IgD-negative memory B cell (primary cell): ENCODE measurements at regions not wholly inside any gene's neighbourhood (a gene's known extent, or its start where the extent isn't known, plus 50 kb on each side); places are given as distances from the start of the nearest gene placed in this dataset.
"Not testable (repeated sequence)": the region's sequence is repeated elsewhere in the genome, so short reads cannot be mapped to it uniquely, and the experiment has no call there.

Experiments used
- H3K27ac Mint-ChIP-seq, 3 donors: one replicate each; pipeline ENCODE4 v1.8.0; 2020 to 2022; ENCODE audit warnings: mild to moderate bottlenecking in 3 of 3, mixed read lengths in 3 of 3, moderate library complexity in 1 of 3
- H3K27me3 Mint-ChIP-seq: one replicate; pipeline ENCODE4 v1.8.0; 2021; ENCODE audit warnings: mixed read lengths
- H3K36me3 Mint-ChIP-seq: one replicate; pipeline ENCODE4 v1.8.0; 2020; ENCODE audit warnings: mild to moderate bottlenecking, mixed read lengths
- H3K4me1 Mint-ChIP-seq, 3 donors: one replicate each; pipeline ENCODE4 v1.8.0; 2020 to 2022; ENCODE audit warnings: mixed read lengths in 3 of 3, mild to moderate bottlenecking in 1 of 3
- H3K4me3 Mint-ChIP-seq, 4 donors: one replicate each; pipeline ENCODE4 v1.8.0; 2020 to 2022; ENCODE audit warnings: mild to moderate bottlenecking in 4 of 4, mixed read lengths in 4 of 4, moderate library complexity in 3 of 4
- H3K9me3 Mint-ChIP-seq, 3 donors: one replicate each; pipeline ENCODE4 v1.8.0; 2020 to 2021; ENCODE audit warnings: mixed read lengths in 3 of 3, mild to moderate bottlenecking in 1 of 3

- Mint-ChIP-seq H3K9me3 (peaks cover 0 to 2% (median 0%) of the 10 kb centered on the region in 3 donors), H3K4me3 (no peak overlapping the region), H3K27ac (no peak overlapping the region), H3K4me1 (no peaks in the 10 kb centered on the region), H3K36me3 (no peaks in the 10 kb centered on the region), H3K27me3 (no peaks in the 10 kb centered on the region)
These were observed 291.7 kb downstream of the USP46 start for GRCh38 chr4:52367282-52367830.

- no peak overlapping the region for H3K4me3 Mint-ChIP-seq
- H3K4me1 Mint-ChIP-seq, result no peaks in the 10 kb centered on the region
- H3K36me3 Mint-ChIP-seq, result no peaks in the 10 kb centered on the region
- no peaks in the 10 kb centered on the region for H3K27me3 Mint-ChIP-seq
- H3K27ac Mint-ChIP-seq, result no peak overlapping the region
- no peaks in the 10 kb centered on the region for H3K9me3 Mint-ChIP-seq
These were observed 290.2 kb downstream of the USP46 start for GRCh38 chr4:52368895-52369294.

- no peaks in the 10 kb centered on the region for H3K27me3 Mint-ChIP-seq
- no peaks in the 10 kb centered on the region for H3K36me3 Mint-ChIP-seq
- H3K27ac Mint-ChIP-seq, result no peak overlapping the region
- H3K4me3 Mint-ChIP-seq, result no peak overlapping the region
- H3K9me3 Mint-ChIP-seq, result no peaks in the 10 kb centered on the region
- H3K4me1 Mint-ChIP-seq, result no peaks in the 10 kb centered on the region
These were observed 289.5 kb downstream of the USP46 start for GRCh38 chr4:52369649-52370048.

- no peaks in the 10 kb centered on the region for H3K4me1 Mint-ChIP-seq
These were observed 288.5 kb downstream of the USP46 start for GRCh38 chr4:52370576-52370975.

GRCh38 chr4:52371841-52372240 is 287.3 kb downstream of the USP46 start:
- Mint-ChIP-seq H3K4me1 (no peaks in the 10 kb centered on the region), H3K36me3 (no peaks in the 10 kb centered on the region), H3K27ac (peak overlapping the region in 1 of 3 donors; percentile 31), H3K9me3 (no peaks in the 10 kb centered on the region), H3K4me3 (no peak overlapping the region), H3K27me3 (peaks cover 7% of the 10 kb centered on the region)

More at GRCh38 chr4:52370576-52370975, 288.5 kb downstream of the USP46 start:
- Mint-ChIP-seq H3K9me3 (no peaks in the 10 kb centered on the region), H3K27ac (no peak overlapping the region), H3K4me3 (no peak overlapping the region), H3K36me3 (no peaks in the 10 kb centered on the region), H3K27me3 (no peaks in the 10 kb centered on the region)

GRCh38 chr4:52372269-52372668 is 286.8 kb downstream of the USP46 start:
- Mint-ChIP-seq H3K4me1 (no peaks in the 10 kb centered on the region), H3K9me3 (no peaks in the 10 kb centered on the region), H3K27ac (peak overlapping the region in 1 of 3 donors; percentile 31), H3K27me3 (peaks cover 9% of the 10 kb centered on the region), H3K4me3 (no peak overlapping the region), H3K36me3 (no peaks in the 10 kb centered on the region)

- Mint-ChIP-seq H3K4me1 (no peaks in the 10 kb centered on the region), H3K27me3 (peaks cover 9% of the 10 kb centered on the region), H3K36me3 (no peaks in the 10 kb centered on the region), H3K27ac (no peak overlapping the region), H3K4me3 (no peak overlapping the region), H3K9me3 (no peaks in the 10 kb centered on the region)
These were observed 286.4 kb downstream of the USP46 start for GRCh38 chr4:52372747-52373146.

- Mint-ChIP-seq H3K36me3 (no peaks in the 10 kb centered on the region), H3K9me3 (no peaks in the 10 kb centered on the region), H3K27ac (no peak overlapping the region), H3K4me1 (no peaks in the 10 kb centered on the region), H3K27me3 (peaks cover 9% of the 10 kb centered on the region), H3K4me3 (no peak overlapping the region)
These were observed 285.5 kb downstream of the USP46 start for GRCh38 chr4:52373650-52374049.

GRCh38 chr4:52374877-52375276 is 284.2 kb downstream of the USP46 start:
- H3K9me3 Mint-ChIP-seq, result no peaks in the 10 kb centered on the region
- no peaks in the 10 kb centered on the region for H3K36me3 Mint-ChIP-seq
- no peak overlapping the region for H3K4me3 Mint-ChIP-seq
- H3K4me1 Mint-ChIP-seq, result no peaks in the 10 kb centered on the region
- peaks cover 11% of the 10 kb centered on the region for H3K27me3 Mint-ChIP-seq
- H3K27ac Mint-ChIP-seq, result no peak overlapping the region

- Mint-ChIP-seq H3K4me1 (no peaks in the 10 kb centered on the region), H3K36me3 (no peaks in the 10 kb centered on the region), H3K9me3 (no peaks in the 10 kb centered on the region), H3K27me3 (peaks cover 11% of the 10 kb centered on the region), H3K27ac (peak overlapping the region in 1 of 3 donors; percentile 52), H3K4me3 (peak overlapping the region in 1 of 4 donors; percentile 46)
These were observed 282.9 kb downstream of the USP46 start for GRCh38 chr4:52376132-52376704.

- Mint-ChIP-seq H3K36me3 (no peaks in the 10 kb centered on the region), H3K27me3 (peaks cover 13% of the 10 kb centered on the region), H3K4me1 (no peaks in the 10 kb centered on the region), H3K27ac (no peak overlapping the region), H3K9me3 (no peaks in the 10 kb centered on the region), H3K4me3 (no peak overlapping the region)
These were observed 281.5 kb downstream of the USP46 start for GRCh38 chr4:52377563-52377962.

- no peak overlapping the region for H3K27ac Mint-ChIP-seq
- H3K36me3 Mint-ChIP-seq, result peaks cover 2% of the 10 kb centered on the region
- H3K4me1 Mint-ChIP-seq, result no peaks in the 10 kb centered on the region
- H3K9me3 Mint-ChIP-seq, result peaks cover 2 to 12% (median 3%) of the 10 kb centered on the region in 3 donors
- no peak overlapping the region for H3K4me3 Mint-ChIP-seq
- H3K27me3 Mint-ChIP-seq, result peaks cover 4% of the 10 kb centered on the region
These were observed 251.6 kb downstream of the USP46 start for GRCh38 chr4:52407545-52407944.

- Mint-ChIP-seq H3K36me3 (peaks cover 2% of the 10 kb centered on the region), H3K9me3 (peaks cover 2 to 12% (median 3%) of the 10 kb centered on the region in 3 donors), H3K4me1 (no peaks in the 10 kb centered on the region), H3K27me3 (peaks cover 4% of the 10 kb centered on the region), H3K4me3 (no peak overlapping the region), H3K27ac (no peak overlapping the region)
These were observed 251.1 kb downstream of the USP46 start for GRCh38 chr4:52408032-52408431.

GRCh38 chr4:52408471-52408870 is 250.6 kb downstream of the USP46 start:
- peaks cover 2% of the 10 kb centered on the region for H3K36me3 Mint-ChIP-seq
- H3K27ac Mint-ChIP-seq, result no peak overlapping the region
- H3K27me3 Mint-ChIP-seq, result peaks cover 4% of the 10 kb centered on the region
- peaks cover 2 to 12% (median 3%) of the 10 kb centered on the region in 3 donors for H3K9me3 Mint-ChIP-seq
- H3K4me1 Mint-ChIP-seq, result no peaks in the 10 kb centered on the region
- H3K4me3 Mint-ChIP-seq, result no peak overlapping the region

- H3K9me3 Mint-ChIP-seq, result peaks cover 2 to 12% (median 3%) of the 10 kb centered on the region in 3 donors
- H3K27ac Mint-ChIP-seq, H3K4me3 Mint-ChIP-seq, H3K4me1 Mint-ChIP-seq, H3K36me3 Mint-ChIP-seq, H3K27me3 Mint-ChIP-seq: not testable (repeated sequence)
These were observed 249.3 kb downstream of the USP46 start for GRCh38 chr4:52409766-52410165.

- peaks cover 2% of the 10 kb centered on the region for H3K36me3 Mint-ChIP-seq
- H3K27ac Mint-ChIP-seq, result no peak overlapping the region
- peaks cover 5% of the 10 kb centered on the region for H3K27me3 Mint-ChIP-seq
- peaks cover 2 to 12% (median 3%) of the 10 kb centered on the region in 3 donors for H3K9me3 Mint-ChIP-seq
- H3K4me3 Mint-ChIP-seq, result no peak overlapping the region
- no peaks in the 10 kb centered on the region for H3K4me1 Mint-ChIP-seq
These were observed 248.1 kb downstream of the USP46 start for GRCh38 chr4:52410971-52411370.
